ENCODE measurements at regions not wholly inside any gene's neighbourhood (a gene's known extent, or its start where the extent isn't known, plus 50 kb on each side); places are given as distances from the start of the nearest gene placed in this dataset.

DNA sequence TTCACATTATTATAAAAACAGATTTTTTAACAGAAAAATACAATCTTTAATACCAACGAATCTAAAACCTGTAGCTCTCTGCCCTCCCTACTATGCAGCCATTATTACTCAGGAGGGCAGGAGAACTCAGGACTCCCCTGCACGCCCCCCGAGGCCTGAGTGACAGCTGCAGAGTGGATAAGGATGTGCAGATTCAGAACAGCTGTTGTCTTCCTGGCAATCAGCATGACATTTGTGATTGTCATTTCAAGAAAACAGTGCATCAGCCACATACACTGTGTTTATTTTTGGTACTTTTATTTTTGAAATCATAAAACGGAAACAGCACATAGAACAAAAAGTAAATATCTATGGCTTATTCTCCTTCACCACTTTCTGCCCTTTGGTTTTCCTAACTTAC is 450.8 kb downstream of the OCA2 start:
- H3K4me1 ChIP-seq (ENCODE audit: control insufficient read depth, insufficient read depth, low read length), result no peaks in the 10 kb centered on the region
- H3K27ac ChIP-seq (ENCODE audit: extremely low read depth, low read depth, low read length), result no peak overlapping the region
- TF ChIP-seq, protein P1, sequence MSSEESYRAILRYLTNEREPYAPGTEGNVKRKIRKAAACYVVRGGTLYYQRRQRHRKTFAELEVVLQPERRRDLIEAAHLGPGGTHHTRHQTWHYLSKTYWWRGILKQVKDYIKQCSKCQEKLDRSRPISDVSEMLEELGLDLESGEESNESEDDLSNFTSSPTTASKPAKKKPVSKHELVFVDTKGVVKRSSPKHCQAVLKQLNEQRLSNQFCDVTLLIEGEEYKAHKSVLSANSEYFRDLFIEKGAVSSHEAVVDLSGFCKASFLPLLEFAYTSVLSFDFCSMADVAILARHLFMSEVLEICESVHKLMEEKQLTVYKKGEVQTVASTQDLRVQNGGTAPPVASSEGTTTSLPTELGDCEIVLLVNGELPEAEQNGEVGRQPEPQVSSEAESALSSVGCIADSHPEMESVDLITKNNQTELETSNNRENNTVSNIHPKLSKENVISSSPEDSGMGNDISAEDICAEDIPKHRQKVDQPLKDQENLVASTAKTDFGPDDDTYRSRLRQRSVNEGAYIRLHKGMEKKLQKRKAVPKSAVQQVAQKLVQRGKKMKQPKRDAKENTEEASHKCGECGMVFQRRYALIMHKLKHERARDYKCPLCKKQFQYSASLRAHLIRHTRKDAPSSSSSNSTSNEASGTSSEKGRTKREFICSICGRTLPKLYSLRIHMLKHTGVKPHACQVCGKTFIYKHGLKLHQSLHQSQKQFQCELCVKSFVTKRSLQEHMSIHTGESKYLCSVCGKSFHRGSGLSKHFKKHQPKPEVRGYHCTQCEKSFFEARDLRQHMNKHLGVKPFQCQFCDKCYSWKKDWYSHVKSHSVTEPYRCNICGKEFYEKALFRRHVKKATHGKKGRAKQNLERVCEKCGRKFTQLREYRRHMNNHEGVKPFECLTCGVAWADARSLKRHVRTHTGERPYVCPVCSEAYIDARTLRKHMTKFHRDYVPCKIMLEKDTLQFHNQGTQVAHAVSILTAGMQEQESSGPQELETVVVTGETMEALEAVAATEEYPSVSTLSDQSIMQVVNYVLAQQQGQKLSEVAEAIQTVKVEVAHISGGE (tag by site-specific recombination; conservative IDR thresholded peaks at IDR 0.05; ENCODE audit: low read depth), result no peak
- TF ChIP-seq ZNF292 (tag by site-specific recombination; IDR thresholded peaks at IDR 0.05; ENCODE audit: borderline replicate concordance, low read depth), result no peak
- no peak for TF ChIP-seq ZNF660 (tag by site-specific recombination; IDR thresholded peaks at IDR 0.05)
- no peak for TF ChIP-seq YY1 (tag by site-specific recombination; IDR thresholded peaks at IDR 0.05)
- TF ChIP-seq, protein P2, sequence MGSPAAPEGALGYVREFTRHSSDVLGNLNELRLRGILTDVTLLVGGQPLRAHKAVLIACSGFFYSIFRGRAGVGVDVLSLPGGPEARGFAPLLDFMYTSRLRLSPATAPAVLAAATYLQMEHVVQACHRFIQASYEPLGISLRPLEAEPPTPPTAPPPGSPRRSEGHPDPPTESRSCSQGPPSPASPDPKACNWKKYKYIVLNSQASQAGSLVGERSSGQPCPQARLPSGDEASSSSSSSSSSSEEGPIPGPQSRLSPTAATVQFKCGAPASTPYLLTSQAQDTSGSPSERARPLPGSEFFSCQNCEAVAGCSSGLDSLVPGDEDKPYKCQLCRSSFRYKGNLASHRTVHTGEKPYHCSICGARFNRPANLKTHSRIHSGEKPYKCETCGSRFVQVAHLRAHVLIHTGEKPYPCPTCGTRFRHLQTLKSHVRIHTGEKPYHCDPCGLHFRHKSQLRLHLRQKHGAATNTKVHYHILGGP (tag by site-specific recombination; IDR thresholded peaks at IDR 0.05), result no peak
- no peak for TF ChIP-seq ZNF664 (tag by site-specific recombination; IDR thresholded peaks at IDR 0.05)
- TF ChIP-seq ZSCAN30 (tag by site-specific recombination; IDR thresholded peaks at IDR 0.05), result no peak
- no peak for TF ChIP-seq ZNF623 (tag by site-specific recombination; IDR thresholded peaks at IDR 0.05)
- no peak for TF ChIP-seq ZNF302 (tag by site-specific recombination; IDR thresholded peaks at IDR 0.05; ENCODE audit: low read depth)
- no peak for TF ChIP-seq ZBTB7A (tag by site-specific recombination; IDR thresholded peaks at IDR 0.05; ENCODE audit: low read depth)
- TF ChIP-seq ZNF473 (tag by site-specific recombination; IDR thresholded peaks at IDR 0.05), result no peak
- TF ChIP-seq HOXA7 (CRISPR knock-in tag; IDR thresholded peaks at IDR 0.05; ENCODE audit: borderline replicate concordance), result no peak
- no peak for TF ChIP-seq ZNF521 (tag by site-specific recombination; IDR thresholded peaks at IDR 0.05)
- H3K9me3 ChIP-seq (ENCODE audit: control insufficient read depth, insufficient read depth, low read depth, low read length), result no peaks in the 10 kb centered on the region
- ChIA-PET CTCF (interaction anchor here (0.6 kb wide), 1 partner anchor 392 kb away, joined by 4 read pairs; no protein-coding TSS in a partner anchor), POLR2A (no interaction called here)
- no peak overlapping the region for H3K4me3 ChIP-seq (ENCODE audit: low read depth, low read length)
- no peaks in the 10 kb centered on the region for H3K36me3 ChIP-seq (ENCODE audit: control insufficient read depth in 2 of 2, insufficient read depth in 1 of 2, low read length in 2 of 2)

DNA sequence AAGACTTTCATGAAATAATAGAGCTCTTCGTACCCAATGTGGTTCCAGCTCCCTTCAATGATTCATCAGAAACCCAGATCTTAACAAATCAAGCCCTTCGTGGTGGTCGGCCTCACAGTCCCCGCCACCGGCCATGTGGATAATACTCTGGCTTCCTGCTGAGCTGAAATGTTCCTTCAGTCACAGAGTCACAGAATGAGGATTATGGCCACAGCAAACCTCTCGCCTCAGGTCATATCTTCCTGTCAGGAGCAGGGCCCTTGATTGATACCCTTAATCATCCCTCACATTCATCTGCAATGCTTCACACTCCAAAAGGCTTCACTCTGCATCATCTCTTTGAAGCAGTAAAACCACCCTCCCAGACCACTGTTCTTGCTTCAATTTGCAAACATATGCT is 452.6 kb downstream of the OCA2 start:
- H3K4me1 ChIP-seq (ENCODE audit: control insufficient read depth, insufficient read depth, low read length), result no peaks in the 10 kb centered on the region
- ChIA-PET POLR2A (no interaction called here), CTCF (interaction anchor here (0.7 kb wide), 1 partner anchor 81 kb away, joined by 3 read pairs; no protein-coding TSS in a partner anchor)
- no peak overlapping the region for H3K27ac ChIP-seq (ENCODE audit: extremely low read depth, low read depth, low read length)
- H3K36me3 ChIP-seq (ENCODE audit: control insufficient read depth in 2 of 2, insufficient read depth in 1 of 2, low read length in 2 of 2), result no peaks in the 10 kb centered on the region
- TF ChIP-seq, protein P3, sequence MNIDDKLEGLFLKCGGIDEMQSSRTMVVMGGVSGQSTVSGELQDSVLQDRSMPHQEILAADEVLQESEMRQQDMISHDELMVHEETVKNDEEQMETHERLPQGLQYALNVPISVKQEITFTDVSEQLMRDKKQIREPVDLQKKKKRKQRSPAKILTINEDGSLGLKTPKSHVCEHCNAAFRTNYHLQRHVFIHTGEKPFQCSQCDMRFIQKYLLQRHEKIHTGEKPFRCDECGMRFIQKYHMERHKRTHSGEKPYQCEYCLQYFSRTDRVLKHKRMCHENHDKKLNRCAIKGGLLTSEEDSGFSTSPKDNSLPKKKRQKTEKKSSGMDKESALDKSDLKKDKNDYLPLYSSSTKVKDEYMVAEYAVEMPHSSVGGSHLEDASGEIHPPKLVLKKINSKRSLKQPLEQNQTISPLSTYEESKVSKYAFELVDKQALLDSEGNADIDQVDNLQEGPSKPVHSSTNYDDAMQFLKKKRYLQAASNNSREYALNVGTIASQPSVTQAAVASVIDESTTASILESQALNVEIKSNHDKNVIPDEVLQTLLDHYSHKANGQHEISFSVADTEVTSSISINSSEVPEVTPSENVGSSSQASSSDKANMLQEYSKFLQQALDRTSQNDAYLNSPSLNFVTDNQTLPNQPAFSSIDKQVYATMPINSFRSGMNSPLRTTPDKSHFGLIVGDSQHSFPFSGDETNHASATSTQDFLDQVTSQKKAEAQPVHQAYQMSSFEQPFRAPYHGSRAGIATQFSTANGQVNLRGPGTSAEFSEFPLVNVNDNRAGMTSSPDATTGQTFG (tag by site-specific recombination; IDR thresholded peaks at IDR 0.05; ENCODE audit: borderline replicate concordance), result no peak
- TF ChIP-seq ZNF155 (tag by site-specific recombination; IDR thresholded peaks at IDR 0.05), result no peak
- TF ChIP-seq ZNF132 (tag by site-specific recombination; IDR thresholded peaks at IDR 0.05; ENCODE audit: borderline replicate concordance), result no peak
- TF ChIP-seq HOXA7 (CRISPR knock-in tag; IDR thresholded peaks at IDR 0.05; ENCODE audit: borderline replicate concordance), result no peak
- no peak for TF ChIP-seq ZNF423 (tag by site-specific recombination; IDR thresholded peaks at IDR 0.05)
- no peak for TF ChIP-seq ZNF184 (tag by site-specific recombination; IDR thresholded peaks at IDR 0.05)
- no peak for TF ChIP-seq ZNF221 (tag by site-specific recombination; IDR thresholded peaks at IDR 0.05; ENCODE audit: borderline replicate concordance)
- TF ChIP-seq ZNF629 (tag by site-specific recombination; IDR thresholded peaks at IDR 0.05), result no peak
- TF ChIP-seq SP3 (tag by site-specific recombination; IDR thresholded peaks at IDR 0.05), result no peak
- no peak for TF ChIP-seq ZNF2 (tag by site-specific recombination; IDR thresholded peaks at IDR 0.05)
- no peak for TF ChIP-seq ZFP41 (tag by site-specific recombination; IDR thresholded peaks at IDR 0.05; ENCODE audit: borderline replicate concordance)
- TF ChIP-seq, protein P4, sequence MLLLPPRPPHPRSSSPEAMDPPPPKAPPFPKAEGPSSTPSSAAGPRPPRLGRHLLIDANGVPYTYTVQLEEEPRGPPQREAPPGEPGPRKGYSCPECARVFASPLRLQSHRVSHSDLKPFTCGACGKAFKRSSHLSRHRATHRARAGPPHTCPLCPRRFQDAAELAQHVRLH (tag by site-specific recombination; IDR thresholded peaks at IDR 0.05), result no peak
- TF ChIP-seq, protein P5, sequence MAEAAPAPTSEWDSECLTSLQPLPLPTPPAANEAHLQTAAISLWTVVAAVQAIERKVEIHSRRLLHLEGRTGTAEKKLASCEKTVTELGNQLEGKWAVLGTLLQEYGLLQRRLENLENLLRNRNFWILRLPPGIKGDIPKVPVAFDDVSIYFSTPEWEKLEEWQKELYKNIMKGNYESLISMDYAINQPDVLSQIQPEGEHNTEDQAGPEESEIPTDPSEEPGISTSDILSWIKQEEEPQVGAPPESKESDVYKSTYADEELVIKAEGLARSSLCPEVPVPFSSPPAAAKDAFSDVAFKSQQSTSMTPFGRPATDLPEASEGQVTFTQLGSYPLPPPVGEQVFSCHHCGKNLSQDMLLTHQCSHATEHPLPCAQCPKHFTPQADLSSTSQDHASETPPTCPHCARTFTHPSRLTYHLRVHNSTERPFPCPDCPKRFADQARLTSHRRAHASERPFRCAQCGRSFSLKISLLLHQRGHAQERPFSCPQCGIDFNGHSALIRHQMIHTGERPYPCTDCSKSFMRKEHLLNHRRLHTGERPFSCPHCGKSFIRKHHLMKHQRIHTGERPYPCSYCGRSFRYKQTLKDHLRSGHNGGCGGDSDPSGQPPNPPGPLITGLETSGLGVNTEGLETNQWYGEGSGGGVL (tag by site-specific recombination; IDR thresholded peaks at IDR 0.05), result no peak
- no peak for TF ChIP-seq SCRT2 (tag by site-specific recombination; IDR thresholded peaks at IDR 0.05)
- TF ChIP-seq YY1 (tag by site-specific recombination; IDR thresholded peaks at IDR 0.05), result no peak
- TF ChIP-seq ZNF266 (tag by site-specific recombination; IDR thresholded peaks at IDR 0.05; ENCODE audit: low read depth), result no peak
- TF ChIP-seq ZNF707 (tag by site-specific recombination; IDR thresholded peaks at IDR 0.05), result no peak
- no peaks in the 10 kb centered on the region for H3K9me3 ChIP-seq (ENCODE audit: control insufficient read depth, insufficient read depth, low read depth, low read length)
- no peak overlapping the region for H3K4me3 ChIP-seq (ENCODE audit: low read depth, low read length)

All from HEK293 (cell line).